ENCODE measurements at regions not wholly inside any gene's neighbourhood (a gene's known extent, or its start where the extent isn't known, plus 50 kb on each side); places are given as distances from the start of the nearest gene placed in this dataset.

DNA sequence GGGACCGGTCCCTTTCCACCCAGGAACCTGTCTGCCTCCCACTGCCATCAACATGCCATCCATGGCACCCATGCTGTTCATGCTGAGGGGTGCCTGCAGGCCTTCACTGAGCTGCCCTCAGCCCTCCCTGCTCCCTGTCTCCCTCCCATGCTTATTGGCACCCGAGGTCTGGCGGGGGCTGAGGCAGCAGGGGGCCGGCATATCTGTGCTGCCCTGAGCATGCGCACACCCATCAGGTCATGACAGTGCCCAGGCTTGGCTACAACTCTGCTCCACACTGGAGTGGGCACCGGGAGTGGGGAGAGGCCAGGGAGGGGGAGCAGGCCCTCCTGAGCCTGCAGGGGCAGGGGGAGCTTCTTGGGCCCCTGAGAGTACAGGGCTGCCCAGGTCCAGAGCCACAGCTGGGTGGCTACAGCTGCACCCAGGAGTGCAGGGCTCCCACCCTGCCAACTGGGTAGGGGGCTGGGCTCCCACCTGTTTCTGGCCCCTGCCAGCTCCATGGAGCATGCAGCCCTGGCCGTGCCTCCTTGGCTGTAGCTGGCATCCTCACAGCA is 395.8 kb upstream of the DMD start:
- H3K4me2 ChIP-seq: no peak overlapping the region

GRCh38 chrX:33605997-33606396 is 394.6 kb upstream of the DMD start:
- Histone ChIP-seq H3K4me3 (no peak overlapping the region), H3K4me1 (no peaks in the 10 kb centered on the region), H3K4me2 (no peak overlapping the region), H3K9me3 (peaks cover 17% of the 10 kb centered on the region), H3K36me3 (peaks cover 14% of the 10 kb centered on the region), H4K20me1 (no peaks in the 10 kb centered on the region), H3K27ac (no peak overlapping the region), H3K27me3 (peaks cover 70% of the 10 kb centered on the region), H3K9ac (no peak overlapping the region)
- no peak for TF ChIP-seq Cebpa-rat (IDR thresholded peaks at IDR 0.05)

More for the DNA sequence above, 395.8 kb upstream of the DMD start:
- Histone ChIP-seq H4K20me1 (no peaks in the 10 kb centered on the region), H3K4me3 (no peak overlapping the region), H3K9me3 (peaks cover 17% of the 10 kb centered on the region), H3K27me3 (peaks cover 75% of the 10 kb centered on the region), H3K27ac (no peak overlapping the region), H3K36me3 (peaks cover 14% of the 10 kb centered on the region), H3K9ac (no peak overlapping the region), H3K4me1 (no peaks in the 10 kb centered on the region)
- no peak for TF ChIP-seq Cebpa-rat (IDR thresholded peaks at IDR 0.05)

GRCh38 chrX:33592396-33592795 is 381.0 kb upstream of the DMD start:
- H3K36me3 ChIP-seq: no peaks in the 10 kb centered on the region
- H3K9me3 ChIP-seq: no peaks in the 10 kb centered on the region
- H4K20me1 ChIP-seq: no peaks in the 10 kb centered on the region; the same call in 1 of the 2 replicates
- H3K4me1 ChIP-seq: no peaks in the 10 kb centered on the region
- no peak overlapping the region for H3K27ac ChIP-seq
- peaks cover 65% of the 10 kb centered on the region for H3K27me3 ChIP-seq
- TF ChIP-seq Cebpa-rat (IDR thresholded peaks at IDR 0.05): no peak
- H3K4me2 ChIP-seq: no peak overlapping the region
- no peak overlapping the region for H3K9ac ChIP-seq
- H3K4me3 ChIP-seq: no peak overlapping the region

- no peaks in the 10 kb centered on the region for H3K4me1 ChIP-seq
- H3K4me3 ChIP-seq: no peak overlapping the region
- no peak overlapping the region for H3K4me2 ChIP-seq
- H3K9me3 ChIP-seq: no peaks in the 10 kb centered on the region
- no peaks in the 10 kb centered on the region; the same call in 1 of the 2 replicates for H4K20me1 ChIP-seq
- H3K36me3 ChIP-seq: no peaks in the 10 kb centered on the region
- no peak for TF ChIP-seq Cebpa-rat (IDR thresholded peaks at IDR 0.05)
- peaks cover 78% of the 10 kb centered on the region for H3K27me3 ChIP-seq
- H3K9ac ChIP-seq: no peak overlapping the region
- no peak overlapping the region for H3K27ac ChIP-seq
Measured at GRCh38 chrX:33589316-33589715, 378.0 kb upstream of the DMD start.

DNA sequence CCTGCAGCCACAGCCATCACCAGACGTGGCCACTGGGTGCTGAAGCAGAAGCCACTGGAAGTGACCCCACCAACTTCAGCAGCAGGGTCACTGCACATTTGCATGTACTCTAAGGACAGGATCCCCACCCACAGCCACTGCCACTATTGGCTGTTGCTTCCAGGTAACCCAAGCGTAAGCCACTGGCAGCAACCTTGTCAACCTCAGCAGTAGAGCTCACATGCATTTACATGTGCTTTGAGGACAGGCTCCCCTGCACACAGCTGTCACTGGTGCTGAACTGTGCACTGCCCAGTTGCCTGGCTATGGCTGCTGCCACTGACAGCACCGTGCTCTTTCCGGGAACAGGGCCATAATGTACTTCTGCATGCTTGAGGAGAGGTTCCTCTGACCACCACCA is 332.4 kb upstream of the DMD start:
- no peak overlapping the region for H3K27ac ChIP-seq
- H3K4me1 ChIP-seq: no peaks in the 10 kb centered on the region
- no peak for TF ChIP-seq Cebpa-rat (IDR thresholded peaks at IDR 0.05)
- H3K27me3 ChIP-seq: peaks cover 68% of the 10 kb centered on the region
- H3K9ac ChIP-seq: no peak overlapping the region
- no peaks in the 10 kb centered on the region for H3K36me3 ChIP-seq
- H3K9me3 ChIP-seq: no peaks in the 10 kb centered on the region; the same call in 1 of the 2 replicates
- H4K20me1 ChIP-seq: no peaks in the 10 kb centered on the region
- no peak overlapping the region for H3K4me2 ChIP-seq
- no peak overlapping the region for H3K4me3 ChIP-seq

Data from BLaER1 (cell line).